DMS 273 (cell line): ENCODE measurements at regions not wholly inside any gene's neighbourhood (a gene's known extent, or its start where the extent isn't known, plus 50 kb on each side); places are given as distances from the start of the nearest gene placed in this dataset.

Source experiments
- DNase-seq: peaks from one replicate; lab custom pipeline; 2025; ENCODE audit not compliant: unreplicated experiment; lab: John Stamatoyannopoulos, UW

GRCh38 chr9:90259311-90260246 is 383.0 kb downstream of the DIRAS2 start:
- DNase-seq, result no peak

DNA sequence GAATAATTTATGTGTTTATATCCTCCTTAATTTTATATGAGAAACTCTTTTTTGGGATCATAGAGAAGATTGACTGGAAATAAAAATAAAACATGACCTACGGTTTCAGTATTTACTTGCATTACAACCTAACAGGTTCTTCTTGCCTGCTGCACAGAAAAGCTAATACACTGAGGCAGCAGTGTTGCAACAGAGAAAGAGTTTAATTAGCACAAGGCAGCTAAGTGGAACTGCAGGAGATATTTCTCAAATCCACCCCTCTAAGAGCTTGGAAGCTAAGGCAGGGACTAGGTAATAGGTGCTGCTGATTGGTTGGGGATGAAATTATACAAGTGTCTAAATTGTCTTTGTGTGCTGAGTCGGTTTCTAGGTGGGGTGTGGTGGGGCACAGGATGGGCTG is 380.9 kb downstream of the DIRAS2 start:
- DNase-seq, result no peak

DNA sequence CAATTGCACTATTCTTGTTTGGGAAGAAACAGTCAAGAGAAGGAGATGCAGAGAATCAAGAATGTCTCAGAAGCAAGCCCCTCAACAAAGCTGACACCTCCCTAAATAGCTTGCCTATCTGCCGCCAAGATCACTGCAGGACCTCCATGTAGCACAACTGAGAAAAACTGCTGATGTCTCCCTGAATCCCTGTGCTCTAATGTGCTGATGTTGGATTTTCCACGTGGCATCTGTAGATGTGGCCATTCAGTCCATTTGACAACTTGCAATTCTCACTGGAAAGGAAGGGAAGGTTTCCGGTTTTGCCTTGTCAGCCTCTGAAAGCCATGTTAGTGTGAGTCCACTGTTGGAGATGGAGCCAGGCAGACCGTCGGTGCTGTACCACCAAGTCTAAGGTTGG is 374.0 kb downstream of the DIRAS2 start:
- DNase-seq, result no peak

DNA sequence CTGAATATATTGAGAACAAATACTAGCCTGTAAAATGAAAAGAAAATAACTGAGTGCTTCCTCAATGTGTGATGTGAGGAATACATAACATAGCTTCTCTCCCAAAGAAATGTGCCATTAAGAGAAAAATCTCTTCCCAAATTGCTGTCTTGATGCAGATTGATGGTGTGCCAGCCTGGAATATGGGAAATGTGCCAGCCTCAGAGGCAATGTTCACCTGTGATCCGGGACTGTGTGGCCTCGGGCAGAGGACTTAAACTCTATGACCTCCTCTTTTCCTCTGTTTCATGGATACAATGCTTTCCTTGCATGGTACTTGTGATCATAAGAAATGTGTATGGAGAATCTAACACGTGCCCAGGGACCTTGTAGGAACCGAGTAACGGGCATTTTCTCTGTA is 370.9 kb downstream of the DIRAS2 start:
- DNase-seq, result no peak

DNA sequence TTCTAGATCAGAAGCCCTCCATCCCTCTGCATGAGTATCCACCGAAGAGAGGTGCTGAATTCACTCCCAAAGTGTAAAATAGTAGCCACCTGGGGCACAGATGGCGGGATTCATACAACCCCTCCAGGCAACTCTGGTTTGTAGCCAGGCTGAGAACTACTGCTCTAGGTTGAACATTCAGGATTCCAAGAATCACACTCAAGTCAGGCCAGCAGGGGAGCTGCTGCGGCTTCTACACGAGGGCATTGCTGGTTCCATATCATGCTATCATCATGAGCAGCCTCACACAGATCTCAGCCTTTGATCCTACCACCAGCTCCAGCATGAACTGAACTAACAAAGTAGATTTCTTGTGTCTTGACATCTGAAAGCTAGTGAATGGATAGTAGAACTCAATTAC is 367.9 kb downstream of the DIRAS2 start:
- peak; percentile 11 for DNase-seq

GRCh38 chr9:90285946-90286345 is 356.7 kb downstream of the DIRAS2 start:
- DNase-seq, result no peak

- no peak for DNase-seq
These were observed 354.9 kb downstream of the DIRAS2 start for GRCh38 chr9:90287567-90288274.

DNA sequence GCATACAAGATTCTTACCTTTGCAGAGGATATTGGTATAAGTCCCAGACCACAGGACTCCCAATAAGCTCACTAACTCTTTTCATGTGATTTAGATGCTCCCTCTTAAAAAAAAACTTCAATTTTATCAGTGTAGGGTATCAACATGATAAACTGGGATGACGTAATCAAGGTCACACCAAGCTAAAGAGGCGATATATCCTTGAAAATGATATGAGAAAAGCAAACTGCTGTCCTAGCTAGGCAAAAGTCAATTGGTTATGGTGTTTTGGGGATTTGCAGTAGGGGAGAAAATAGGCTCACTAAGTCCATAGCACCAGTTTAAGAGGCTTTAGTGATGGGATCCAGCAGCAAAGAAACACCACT is 354.4 kb downstream of the DIRAS2 start:
- no peak for DNase-seq

GRCh38 chr9:90290716-90291485 is 351.7 kb downstream of the DIRAS2 start:
- DNase-seq, result no peak

GRCh38 chr9:90296539-90296938 is 346.1 kb downstream of the DIRAS2 start:
- DNase-seq, result peak; percentile 57

- DNase-seq, result peak; percentile 22
These were observed 342.7 kb downstream of the DIRAS2 start for GRCh38 chr9:90299968-90300367.

- DNase-seq, result peak; percentile 3
These were observed 341.9 kb downstream of the DIRAS2 start for GRCh38 chr9:90300611-90301276.

GRCh38 chr9:90301277-90301653 is 341.4 kb downstream of the DIRAS2 start:
- peak; percentile 58 for DNase-seq

DNA sequence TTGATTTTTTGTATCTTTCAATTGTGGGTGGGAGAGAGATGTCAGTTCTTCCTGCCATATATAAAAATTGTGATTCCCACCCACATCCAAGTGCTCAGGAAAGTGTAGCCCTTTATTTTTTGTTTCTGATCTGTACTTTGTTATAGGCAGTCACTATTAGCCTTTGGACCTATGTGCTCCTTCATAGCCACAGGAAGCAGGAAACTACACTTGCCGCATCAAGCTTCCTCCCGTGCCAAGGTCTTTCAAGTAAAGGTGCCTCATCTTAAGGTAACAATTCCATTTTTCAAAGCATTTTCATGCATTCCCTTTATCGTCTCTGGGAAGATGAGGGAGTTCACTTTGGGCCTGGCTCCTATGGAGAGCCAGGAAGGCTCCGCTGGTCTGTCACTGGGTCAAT is 339.0 kb downstream of the DIRAS2 start:
- DNase-seq, result no peak

- no peak for DNase-seq
These were observed 336.5 kb downstream of the DIRAS2 start for GRCh38 chr9:90306158-90306557.

- peak; percentile 37 for DNase-seq
These were observed 335.3 kb downstream of the DIRAS2 start for GRCh38 chr9:90307167-90307833.

DNA sequence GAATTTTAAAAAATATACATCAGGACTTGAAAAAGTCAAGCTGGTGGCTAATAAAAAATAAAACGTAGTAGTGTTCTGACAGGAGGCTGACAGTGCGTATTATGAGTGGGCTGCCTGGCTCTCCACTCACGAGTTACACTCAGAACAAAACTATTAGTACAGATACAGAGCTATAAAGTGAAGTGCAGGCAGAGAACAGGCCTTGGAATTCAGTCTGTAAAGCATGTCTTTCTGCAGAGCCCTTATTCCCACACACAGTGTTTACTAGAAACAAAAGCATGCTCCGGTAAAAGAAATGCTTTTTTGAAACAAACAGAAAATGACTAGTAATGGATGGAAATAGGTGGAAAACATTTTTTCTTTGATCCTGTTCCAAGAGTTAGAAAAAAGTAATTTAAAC is 334.7 kb downstream of the DIRAS2 start:
- no peak for DNase-seq

DNA sequence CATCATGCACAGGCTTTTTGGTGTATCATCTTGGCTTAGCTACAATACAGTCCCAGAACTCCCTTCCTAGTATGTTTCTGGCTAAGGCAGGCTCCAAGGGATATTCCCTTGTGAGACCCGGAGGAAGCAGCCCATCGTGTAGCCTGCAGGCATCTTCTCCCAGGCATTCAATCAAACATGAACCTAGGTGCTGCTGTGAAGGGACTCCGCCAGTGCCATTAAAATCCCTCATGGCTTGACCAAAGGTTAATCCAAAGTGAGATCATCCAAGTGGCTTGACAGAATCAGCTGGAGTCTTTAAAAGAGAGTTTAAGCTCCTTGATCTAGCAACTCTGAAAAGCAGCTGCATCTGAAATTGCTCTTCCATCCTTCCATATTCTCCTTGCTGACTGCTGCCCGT is 333.9 kb downstream of the DIRAS2 start:
- no peak for DNase-seq

- DNase-seq, result no peak
These were observed 332.7 kb downstream of the DIRAS2 start for GRCh38 chr9:90309809-90310520.

DNA sequence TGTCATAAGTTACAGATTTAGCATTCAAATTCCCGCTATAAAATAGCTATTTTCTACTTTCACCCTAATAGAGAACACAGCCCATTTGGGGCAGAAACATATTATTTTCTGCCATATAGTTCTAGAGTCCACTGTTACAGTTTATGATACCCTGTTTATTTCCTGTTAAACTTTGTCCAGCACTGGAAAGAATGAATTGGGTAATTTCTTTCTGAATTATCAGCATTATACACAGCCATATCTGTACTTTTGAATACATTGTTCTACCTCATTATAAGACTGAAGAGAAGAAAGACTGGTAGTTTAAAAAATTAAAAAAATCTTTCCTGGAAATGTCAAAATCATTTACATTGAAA is 332.1 kb downstream of the DIRAS2 start:
- DNase-seq, result no peak
